ENCODE measurements at regions not wholly inside any gene's neighbourhood (a gene's known extent, or its start where the extent isn't known, plus 50 kb on each side); places are given as distances from the start of the nearest gene placed in this dataset.

- no peak overlapping the region for H3K27ac Mint-ChIP-seq
- intact Hi-C loops (cut with micrococcal nuclease) = loop anchor here (1.0 to 5.0 kb wide), 3 partner anchors 583 to 1885 kb away; no protein-coding TSS in a partner anchor
- DNase-seq (no peak), ATAC-seq (ENCODE audit: low read depth) (peak; percentile 62)
- no peaks in the 10 kb centered on the region for H3K4me1 Mint-ChIP-seq
- H3K27me3 Mint-ChIP-seq = no peaks in the 10 kb centered on the region
- ChIA-PET POLR2A (no interaction called here), CTCF (interaction anchor here (0.7 kb wide), 1 partner anchor 17 kb away, joined by 3 read pairs; no protein-coding TSS in a partner anchor)
- TF ChIP-seq CTCF (IDR thresholded peaks at IDR 0.05) = no peak
- no peak overlapping the region for H3K4me3 Mint-ChIP-seq
- peaks cover 5% of the 10 kb centered on the region for H3K9me3 Mint-ChIP-seq
- H3K36me3 Mint-ChIP-seq (ENCODE audit: low read depth) = no peaks in the 10 kb centered on the region
These were observed 394.5 kb upstream of the DPPA4 start for GRCh38 chr3:109731639-109732473.

GRCh38 chr3:109743981-109744380 is 406.6 kb upstream of the DPPA4 start:
- H3K4me3 Mint-ChIP-seq = no peak overlapping the region
- intact Hi-C loops (cut with micrococcal nuclease) = no loop called here
- ATAC-seq (ENCODE audit: low read depth) (no peak), DNase-seq (no peak)
- no peak for TF ChIP-seq CTCF (IDR thresholded peaks at IDR 0.05)
- H3K36me3 Mint-ChIP-seq (ENCODE audit: low read depth) = no peaks in the 10 kb centered on the region
- H3K27ac Mint-ChIP-seq = no peak overlapping the region
- H3K27me3 Mint-ChIP-seq = no peaks in the 10 kb centered on the region
- no peaks in the 10 kb centered on the region for H3K9me3 Mint-ChIP-seq
- no peaks in the 10 kb centered on the region for H3K4me1 Mint-ChIP-seq
- CTCF ChIA-PET = no interaction called here
- POLR2A ChIA-PET = no interaction called here

GRCh38 chr3:109772520-109772919 is 435.2 kb upstream of the DPPA4 start:
- CTCF ChIA-PET = no interaction called here
- intact Hi-C loops (cut with micrococcal nuclease) = no loop called here

GRCh38 chr3:109774108-109774507 is 436.8 kb upstream of the DPPA4 start:
- Mint-ChIP-seq H3K27ac (no peak overlapping the region), H3K4me1 (no peaks in the 10 kb centered on the region), H3K4me3 (no peak overlapping the region), H3K36me3 (ENCODE audit: low read depth) (no peaks in the 10 kb centered on the region), H3K9me3 (peaks cover 10% of the 10 kb centered on the region), H3K27me3 (no peaks in the 10 kb centered on the region)
- TF ChIP-seq CTCF (IDR thresholded peaks at IDR 0.05) = no peak
- ChIA-PET CTCF (no interaction called here), POLR2A (no interaction called here)
- intact Hi-C loops (cut with micrococcal nuclease) = no loop called here
- ATAC-seq (ENCODE audit: low read depth) = no peak
- DNase-seq = no peak

More at GRCh38 chr3:109772520-109772919, 435.2 kb upstream of the DPPA4 start:
- POLR2A ChIA-PET = no interaction called here
- peaks cover 10% of the 10 kb centered on the region for H3K9me3 Mint-ChIP-seq
- H3K4me1 Mint-ChIP-seq = no peaks in the 10 kb centered on the region
- no peak for ATAC-seq (ENCODE audit: low read depth)
- no peak overlapping the region for H3K4me3 Mint-ChIP-seq
- no peaks in the 10 kb centered on the region for H3K27me3 Mint-ChIP-seq
- no peak overlapping the region for H3K27ac Mint-ChIP-seq
- H3K36me3 Mint-ChIP-seq (ENCODE audit: low read depth) = no peaks in the 10 kb centered on the region
- TF ChIP-seq CTCF (IDR thresholded peaks at IDR 0.05) = no peak
- no peak for DNase-seq

GRCh38 chr3:109784285-109784684 is 446.9 kb upstream of the DPPA4 start:
- CTCF ChIA-PET = no interaction called here
- no peak overlapping the region for H3K4me3 Mint-ChIP-seq
- ATAC-seq (ENCODE audit: low read depth) (no peak), DNase-seq (no peak)
- H3K36me3 Mint-ChIP-seq (ENCODE audit: low read depth) = no peaks in the 10 kb centered on the region
- no peaks in the 10 kb centered on the region for H3K9me3 Mint-ChIP-seq
- H3K4me1 Mint-ChIP-seq = no peaks in the 10 kb centered on the region
- H3K27me3 Mint-ChIP-seq = no peaks in the 10 kb centered on the region
- no peak for TF ChIP-seq CTCF (IDR thresholded peaks at IDR 0.05)
- intact Hi-C loops (cut with micrococcal nuclease) = no loop called here
- POLR2A ChIA-PET = no interaction called here
- H3K27ac Mint-ChIP-seq = no peak overlapping the region

Measured in activated B cell treated with CpG ODN at 0.5 μM for 24 hours (primary cell).